HFFc6 (cell line): ENCODE measurements at regions not wholly inside any gene's neighbourhood (a gene's known extent, or its start where the extent isn't known, plus 50 kb on each side); places are given as distances from the start of the nearest gene placed in this dataset.

Source experiments
- DNase-seq: peaks from one replicate; pipeline ENCODE4 v3.0.0-alpha.2; 2018
- H3K27ac Mint-ChIP-seq: 2 replicates; pipeline ENCODE4 v1.8.0; 2020; ENCODE audit warnings: mild to moderate bottlenecking, mixed read lengths
- H3K27me3 Mint-ChIP-seq: 2 replicates; pipeline ENCODE4 v1.8.0; 2021; ENCODE audit warnings: mild to moderate bottlenecking, moderate library complexity, mixed read lengths; ENCODE audit not compliant: insufficient read depth
- H3K36me3 Mint-ChIP-seq: 2 replicates; pipeline ENCODE4 v1.8.0; 2021; ENCODE audit warnings: low read depth, mixed read lengths
- H3K4me1 Mint-ChIP-seq: 2 replicates; pipeline ENCODE4 v1.8.0; 2020; ENCODE audit warnings: low read depth, mixed read lengths
- H3K4me3 Mint-ChIP-seq: 2 replicates; pipeline ENCODE4 v1.8.0; 2020; ENCODE audit warnings: mild to moderate bottlenecking, moderate library complexity, mixed read lengths
- H3K9me3 Mint-ChIP-seq: 2 replicates; pipeline ENCODE4 v1.8.0; 2020; ENCODE audit warnings: mild to moderate bottlenecking, mixed read lengths
- TF ChIP-seq, protein P1 (sequence below): fragments of 200-600 bp; sonication (generic); IDR thresholded peaks from 2 replicates; pipeline ENCODE4 v1.5.0; 2021; ENCODE audit warnings: antibody characterized with exemption, mild to moderate bottlenecking

DNA sequence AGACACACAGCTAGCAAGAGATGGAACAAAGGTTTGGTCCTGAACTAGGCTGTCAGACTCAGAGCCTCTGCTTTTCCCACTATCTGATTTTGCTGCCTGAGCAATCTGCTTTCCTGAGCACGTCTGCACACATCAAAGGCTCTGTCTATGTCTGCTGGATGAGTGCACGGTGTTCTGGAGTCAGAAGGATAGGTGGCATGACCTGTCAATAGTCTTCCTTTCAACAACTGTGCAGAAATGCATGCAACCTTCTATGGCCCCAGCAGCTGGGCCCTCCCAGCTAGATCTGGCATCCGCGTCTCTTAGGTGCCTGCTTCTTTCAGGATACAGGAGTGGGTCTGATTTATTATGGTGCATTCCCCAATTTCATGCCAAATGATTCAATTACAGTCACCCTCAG is 138.3 kb downstream of the UTP18 start:
- H3K4me3 Mint-ChIP-seq: no peak overlapping the region
- DNase-seq: no peak
- no peaks in the 10 kb centered on the region for H3K9me3 Mint-ChIP-seq
- H3K4me1 Mint-ChIP-seq: peaks cover 5% of the 10 kb centered on the region; the same call in 1 of the 2 replicates
- H3K27me3 Mint-ChIP-seq: peaks cover 4% of the 10 kb centered on the region; the same call in 1 of the 2 replicates
- TF ChIP-seq, protein P1, sequence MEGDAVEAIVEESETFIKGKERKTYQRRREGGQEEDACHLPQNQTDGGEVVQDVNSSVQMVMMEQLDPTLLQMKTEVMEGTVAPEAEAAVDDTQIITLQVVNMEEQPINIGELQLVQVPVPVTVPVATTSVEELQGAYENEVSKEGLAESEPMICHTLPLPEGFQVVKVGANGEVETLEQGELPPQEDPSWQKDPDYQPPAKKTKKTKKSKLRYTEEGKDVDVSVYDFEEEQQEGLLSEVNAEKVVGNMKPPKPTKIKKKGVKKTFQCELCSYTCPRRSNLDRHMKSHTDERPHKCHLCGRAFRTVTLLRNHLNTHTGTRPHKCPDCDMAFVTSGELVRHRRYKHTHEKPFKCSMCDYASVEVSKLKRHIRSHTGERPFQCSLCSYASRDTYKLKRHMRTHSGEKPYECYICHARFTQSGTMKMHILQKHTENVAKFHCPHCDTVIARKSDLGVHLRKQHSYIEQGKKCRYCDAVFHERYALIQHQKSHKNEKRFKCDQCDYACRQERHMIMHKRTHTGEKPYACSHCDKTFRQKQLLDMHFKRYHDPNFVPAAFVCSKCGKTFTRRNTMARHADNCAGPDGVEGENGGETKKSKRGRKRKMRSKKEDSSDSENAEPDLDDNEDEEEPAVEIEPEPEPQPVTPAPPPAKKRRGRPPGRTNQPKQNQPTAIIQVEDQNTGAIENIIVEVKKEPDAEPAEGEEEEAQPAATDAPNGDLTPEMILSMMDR: no peak
- no peak overlapping the region for H3K27ac Mint-ChIP-seq
- H3K36me3 Mint-ChIP-seq: no peaks in the 10 kb centered on the region

GRCh38 chr17:51401279-51401678 is 140.9 kb downstream of the UTP18 start:
- no peaks in the 10 kb centered on the region for H3K36me3 Mint-ChIP-seq
- H3K9me3 Mint-ChIP-seq: peaks cover 3% of the 10 kb centered on the region; the same call in 1 of the 2 replicates
- TF ChIP-seq, protein P1: no peak
- peaks cover 5% of the 10 kb centered on the region; the same call in 1 of the 2 replicates for H3K4me1 Mint-ChIP-seq
- peaks cover 5% of the 10 kb centered on the region; the same call in 1 of the 2 replicates for H3K27me3 Mint-ChIP-seq
- no peak for DNase-seq
- H3K27ac Mint-ChIP-seq: no peak overlapping the region
- no peak overlapping the region for H3K4me3 Mint-ChIP-seq

GRCh38 chr17:51402899-51403298 is 142.6 kb downstream of the UTP18 start:
- H3K36me3 Mint-ChIP-seq: no peaks in the 10 kb centered on the region
- TF ChIP-seq, protein P1: no peak
- H3K27ac Mint-ChIP-seq: no peak overlapping the region
- H3K9me3 Mint-ChIP-seq: peaks cover 3% of the 10 kb centered on the region; the same call in 1 of the 2 replicates
- H3K27me3 Mint-ChIP-seq: peaks cover 5% of the 10 kb centered on the region; the same call in 1 of the 2 replicates
- no peaks in the 10 kb centered on the region for H3K4me1 Mint-ChIP-seq
- H3K4me3 Mint-ChIP-seq: no peak overlapping the region
- no peak for DNase-seq

DNA sequence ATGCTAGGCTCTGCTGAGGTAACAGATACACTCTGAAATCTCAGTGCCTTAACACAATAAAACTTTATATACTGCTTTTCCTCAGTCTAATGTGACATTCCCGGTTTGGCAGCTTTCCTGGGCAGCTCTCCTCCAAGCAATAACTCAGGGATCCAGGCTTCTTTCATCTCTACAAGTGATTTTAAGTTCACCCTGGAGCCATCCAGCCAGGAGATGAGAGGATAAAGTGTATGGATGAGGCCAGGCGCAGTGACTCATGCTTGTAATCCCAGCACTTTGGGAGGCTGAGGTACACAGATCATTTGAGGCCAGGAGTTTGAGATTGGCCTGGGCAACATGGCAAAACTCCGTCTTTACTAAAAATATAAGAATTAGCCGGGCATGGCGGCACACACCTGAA is 147.2 kb downstream of the UTP18 start:
- no peak for DNase-seq
- Mint-ChIP-seq H3K36me3 (no peaks in the 10 kb centered on the region), H3K4me3 (no peak overlapping the region), H3K9me3 (peaks cover 12% of the 10 kb centered on the region; the same call in 1 of the 2 replicates), H3K27me3 (peaks cover 5% of the 10 kb centered on the region), H3K4me1 (no peaks in the 10 kb centered on the region), H3K27ac (no peak overlapping the region)
- TF ChIP-seq, protein P1: no peak

- no peaks in the 10 kb centered on the region for H3K36me3 Mint-ChIP-seq
- no peak overlapping the region for H3K27ac Mint-ChIP-seq
- no peaks in the 10 kb centered on the region; the same call in none of the 2 replicates for H3K27me3 Mint-ChIP-seq
- H3K9me3 Mint-ChIP-seq: peaks cover 15% of the 10 kb centered on the region; the same call in 1 of the 2 replicates
- TF ChIP-seq, protein P1: no peak
- H3K4me1 Mint-ChIP-seq: no peaks in the 10 kb centered on the region
- no peak for DNase-seq
- H3K4me3 Mint-ChIP-seq: no peak overlapping the region
These were observed 159.1 kb downstream of the UTP18 start for GRCh38 chr17:51419476-51419875.
